Sciatic nerve (tissue), 2 donors: ENCODE measurements at regions not wholly inside any gene's neighbourhood (a gene's known extent, or its start where the extent isn't known, plus 50 kb on each side); places are given as distances from the start of the nearest gene placed in this dataset.

ENCODE experiments used
- ATAC-seq: fragments of 200-7000 bp; cut with Tn5 transposase; one replicate; pipeline ENCODE4 v1.9.1; 2020; ENCODE audit warnings: mild to moderate bottlenecking, moderate library complexity
- DNase-seq: peaks from one replicate; pipeline ENCODE4 v3.0.0-alpha.2; 2020; ENCODE audit warnings: low spot score
- intact Hi-C: fragments of 100-400 bp; cut with DNase I; formaldehyde crosslinking; loops from one replicate; pipeline ENCODE4 v1.14.2; 2022
- donor health status: DM: no; HTN: no; CAD: no.
- donor health status: DM: no; HTN: no; CAD: no.

- no peak for DNase-seq
- intact Hi-C loops, result no loop called here
- ATAC-seq, result no peak
Measured at GRCh38 chr9:105828171-105828570, 133.8 kb downstream of the TMEM38B start.

DNA sequence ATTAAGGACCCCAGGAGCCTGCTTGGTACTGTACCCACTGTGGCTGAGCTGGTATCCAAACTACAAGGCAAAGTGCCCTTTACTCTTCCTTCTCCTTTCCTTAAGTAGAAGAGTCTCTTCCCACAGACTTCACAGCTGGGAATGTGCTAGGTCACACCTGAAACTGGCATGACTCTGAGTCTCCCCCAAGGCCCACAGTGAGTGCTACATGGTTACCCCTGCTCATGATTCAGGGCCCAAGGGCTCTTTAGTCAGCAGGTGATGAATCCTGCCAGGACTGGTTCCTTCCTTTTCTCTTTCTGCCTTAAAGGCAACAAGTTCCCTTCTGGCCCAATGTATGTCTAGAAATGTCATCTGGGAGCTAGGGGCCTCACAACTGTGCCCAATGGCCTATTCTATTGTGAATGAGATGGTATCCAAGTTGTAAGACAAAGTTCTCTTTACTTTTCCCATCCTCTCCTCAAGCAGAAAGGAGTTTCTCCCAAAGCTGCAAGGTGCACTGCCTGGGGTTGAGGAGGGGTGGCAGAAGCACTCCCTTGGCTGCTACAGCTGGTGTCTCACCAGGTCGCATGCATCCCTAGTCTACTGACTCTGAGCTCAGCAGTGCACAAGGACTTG lies 134.4 kb downstream of the TMEM38B start:
- DNase-seq (no peak), ATAC-seq (no peak)
- intact Hi-C loops, result no loop called here

GRCh38 chr9:105830461-105830860 lies 136.1 kb downstream of the TMEM38B start:
- intact Hi-C loops, result no loop called here
- ATAC-seq, result no peak
- no peak for DNase-seq

DNA sequence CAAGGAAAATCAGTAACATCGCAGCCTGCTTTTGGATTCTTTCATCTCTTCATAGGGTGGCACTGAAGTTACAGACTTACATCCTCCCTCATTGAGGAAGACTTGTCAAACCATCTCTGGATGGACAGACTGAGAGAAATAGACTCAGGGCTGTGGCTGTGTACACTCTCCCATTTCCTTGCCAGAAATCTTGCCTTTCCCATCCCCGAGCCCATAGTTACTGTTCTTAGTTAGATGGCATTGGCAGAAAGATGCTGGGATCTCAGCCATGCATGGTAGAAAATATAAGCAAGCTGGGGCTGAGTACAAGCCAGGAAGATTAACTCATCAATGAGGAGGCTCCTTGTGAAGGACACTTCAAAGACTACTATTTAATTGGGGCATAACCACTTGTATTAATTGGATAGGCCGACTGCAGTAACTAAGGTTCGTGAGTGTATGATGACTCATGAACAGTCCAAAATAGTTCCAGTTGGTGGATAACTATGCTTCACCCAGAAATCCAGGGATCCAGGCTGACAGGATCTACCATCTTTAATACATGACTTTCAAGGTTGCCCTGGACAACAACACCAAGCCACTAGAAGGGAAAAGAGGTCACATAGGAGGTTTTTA lies 137.9 kb downstream of the TMEM38B start:
- ATAC-seq, result no peak
- intact Hi-C loops, result no loop called here
- DNase-seq, result no peak

DNA sequence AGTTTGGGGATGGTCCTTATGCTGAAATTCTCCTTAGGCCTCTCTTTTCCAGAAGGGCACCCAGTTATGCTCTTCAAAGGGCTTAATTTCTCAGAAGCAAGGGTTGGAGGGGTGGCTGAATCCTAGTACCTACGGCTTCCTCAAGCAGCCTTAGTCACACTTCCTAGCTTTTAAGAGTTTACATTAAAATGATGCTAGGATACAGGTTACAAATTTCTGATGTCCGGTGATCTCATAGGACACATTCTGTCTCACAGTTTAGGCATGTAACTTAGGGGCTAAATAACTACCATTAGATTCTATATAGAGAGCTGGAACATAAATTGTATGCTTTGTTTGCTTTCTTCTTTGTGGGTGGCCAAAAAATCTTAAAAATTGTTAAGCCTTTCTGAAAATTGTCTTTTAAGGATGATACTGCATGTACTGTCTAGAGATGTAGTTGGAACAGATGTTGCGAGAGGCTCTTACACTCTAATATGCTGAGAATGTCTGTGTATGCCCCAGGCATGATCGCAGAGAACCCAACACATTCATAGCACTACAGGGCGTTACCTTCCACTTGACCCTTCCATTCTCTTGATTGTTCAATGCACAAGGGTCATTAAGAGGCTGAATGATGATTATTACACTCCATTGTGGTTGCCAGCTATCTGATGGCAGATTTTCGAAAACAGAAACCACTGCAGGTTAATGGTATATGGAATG lies 139.1 kb downstream of the TMEM38B start:
- no peak for DNase-seq
- no peak for ATAC-seq
- intact Hi-C loops, result no loop called here

GRCh38 chr9:105834404-105834803 lies 140.1 kb downstream of the TMEM38B start:
- no peak for DNase-seq
- no peak for ATAC-seq
- intact Hi-C loops, result no loop called here

- DNase-seq, result no peak
- intact Hi-C loops, result no loop called here
- no peak for ATAC-seq
Measured at GRCh38 chr9:105835721-105836120, 141.4 kb downstream of the TMEM38B start.

- DNase-seq, result no peak
- intact Hi-C loops, result no loop called here
Measured at GRCh38 chr9:105836936-105837660, 142.8 kb downstream of the TMEM38B start.

GRCh38 chr9:105841562-105841961 lies 147.2 kb downstream of the TMEM38B start:
- no peak for DNase-seq
- no peak for ATAC-seq
- intact Hi-C loops, result no loop called here

More at GRCh38 chr9:105836936-105837660, 142.8 kb downstream of the TMEM38B start:
- ATAC-seq, result no peak

DNA sequence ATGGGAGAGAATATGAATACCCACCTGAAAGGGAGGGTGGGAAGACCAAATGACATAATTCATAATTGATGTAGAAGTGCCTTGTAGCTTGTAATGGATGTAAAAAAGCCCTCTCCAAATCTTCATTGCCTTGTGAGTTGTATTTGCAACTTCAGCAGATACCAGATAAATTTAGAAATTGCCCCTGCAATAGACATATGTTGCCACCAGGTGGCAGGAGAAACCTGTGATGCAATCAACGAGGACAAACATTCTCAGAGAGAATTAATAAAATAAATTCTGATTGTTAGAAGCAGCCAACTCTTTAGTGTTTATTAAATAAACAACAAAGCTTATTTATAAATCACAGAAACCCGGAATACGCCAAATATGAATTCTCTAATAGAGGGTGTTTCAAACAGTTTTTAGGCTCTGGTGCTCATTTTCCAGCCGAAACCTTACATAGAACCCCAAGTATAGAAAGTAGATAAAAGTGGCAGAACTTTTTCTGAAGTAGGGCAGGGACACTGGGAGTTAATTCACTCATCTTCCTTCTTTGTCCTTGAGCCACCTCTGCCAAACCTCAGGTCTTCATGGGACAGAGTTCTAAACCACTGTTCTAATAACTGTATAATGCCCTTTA lies 147.8 kb downstream of the TMEM38B start:
- ATAC-seq, result no peak
- no peak for DNase-seq
- intact Hi-C loops, result no loop called here

GRCh38 chr9:105846825-105847224 lies 152.5 kb downstream of the TMEM38B start:
- ATAC-seq, result no peak
- intact Hi-C loops, result no loop called here
- no peak for DNase-seq

DNA sequence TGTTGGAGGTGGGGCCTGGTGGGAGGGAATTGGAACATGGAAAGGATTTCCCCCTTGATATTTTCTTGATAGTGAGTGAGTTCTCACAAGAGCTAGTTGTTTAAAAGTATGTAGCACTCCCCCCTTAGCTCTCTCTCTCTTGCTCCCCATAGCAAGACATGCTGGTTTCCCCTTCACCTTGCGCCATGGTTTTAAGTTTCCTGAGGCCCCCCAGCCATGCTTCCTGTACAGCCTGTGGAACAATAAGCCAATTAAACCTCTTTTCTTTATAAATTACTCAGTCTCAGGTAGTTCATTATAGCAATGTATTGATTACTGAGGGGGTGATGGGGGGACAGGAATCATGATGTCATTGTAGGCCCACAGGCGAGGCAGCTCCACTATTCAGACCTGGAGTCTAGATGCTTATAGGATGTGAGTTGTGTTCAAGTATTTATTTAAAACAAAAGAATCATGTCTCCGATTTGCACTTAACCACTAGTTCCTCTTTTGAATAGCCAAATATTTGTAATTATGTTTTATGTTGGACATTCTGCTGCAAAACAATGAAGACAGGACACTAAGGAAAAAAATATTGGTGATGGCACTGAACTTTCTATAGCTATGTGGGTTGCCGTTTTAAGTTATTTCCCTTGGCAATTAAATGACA lies 156.6 kb downstream of the TMEM38B start:
- no peak for DNase-seq
- intact Hi-C loops, result no loop called here
- ATAC-seq, result no peak

GRCh38 chr9:105854026-105854782 lies 159.9 kb downstream of the TMEM38B start:
- DNase-seq, result no peak
- ATAC-seq, result no peak
- intact Hi-C loops, result no loop called here

- no peak for DNase-seq
- no peak for ATAC-seq
- intact Hi-C loops, result no loop called here
Measured at GRCh38 chr9:105854783-105855724, 160.7 kb downstream of the TMEM38B start.

DNA sequence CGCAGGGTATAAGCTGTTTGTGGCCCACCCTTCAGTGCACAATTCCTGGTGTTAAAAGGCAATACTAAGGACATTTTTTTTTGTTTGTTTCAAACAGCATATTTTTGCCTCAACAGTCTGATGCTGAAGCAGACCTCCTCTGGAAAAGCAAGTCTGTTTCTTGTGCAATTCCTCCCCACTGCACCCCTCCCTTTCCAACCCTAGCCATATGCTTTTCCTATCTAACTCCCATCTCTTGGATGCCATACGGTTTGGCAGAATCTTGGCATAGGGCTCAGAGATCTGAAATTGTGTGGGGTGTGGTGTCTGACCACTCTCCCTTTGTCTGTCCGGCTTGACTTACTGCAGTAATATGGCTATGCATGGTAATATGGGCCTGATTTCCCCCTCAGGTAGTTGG lies 161.6 kb downstream of the TMEM38B start:
- DNase-seq, result no peak
- no peak for ATAC-seq
- intact Hi-C loops, result no loop called here

DNA sequence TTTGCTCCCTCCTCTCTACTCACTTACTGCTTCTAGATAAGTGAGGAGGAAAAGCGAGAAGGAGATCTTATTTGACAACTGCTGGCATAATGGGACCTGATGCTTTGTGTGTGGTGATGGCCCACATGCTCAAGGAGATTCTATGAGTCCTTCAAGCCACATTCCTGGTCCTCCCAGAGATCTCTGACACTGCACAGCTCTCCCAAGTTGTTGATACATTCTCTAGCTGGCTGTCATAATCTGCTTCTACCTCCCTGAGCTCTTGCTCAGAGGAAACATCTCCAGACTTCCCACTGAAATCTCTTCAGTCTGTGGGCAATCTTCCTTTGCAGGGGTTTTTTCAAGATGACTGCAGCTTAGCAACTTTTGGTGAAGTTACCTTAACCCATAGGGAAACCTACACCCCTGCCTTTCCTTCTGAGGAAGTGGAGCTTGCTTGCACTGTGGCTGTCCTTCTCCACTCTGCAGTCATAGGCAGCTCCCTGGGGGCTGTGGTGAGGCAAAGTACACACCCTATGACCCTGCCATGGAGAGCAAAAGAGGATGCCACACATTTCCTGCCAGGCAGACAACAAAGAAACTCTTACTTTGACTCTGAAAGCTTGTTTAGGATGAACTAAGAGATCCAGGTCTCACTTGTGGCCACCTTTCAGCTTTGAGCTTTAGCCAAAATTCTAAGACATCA lies 163.8 kb downstream of the TMEM38B start:
- intact Hi-C loops, result no loop called here
- DNase-seq (no peak), ATAC-seq (no peak)

- intact Hi-C loops, result no loop called here
- ATAC-seq (no peak), DNase-seq (no peak)
Measured at GRCh38 chr9:105858877-105859276, 164.5 kb downstream of the TMEM38B start.
